HEK293 (cell line): ENCODE measurements at regions not wholly inside any gene's neighbourhood (a gene's known extent, or its start where the extent isn't known, plus 50 kb on each side); places are given as distances from the start of the nearest gene placed in this dataset.

Source experiments
- OVOL3 ChIP-seq: fragments of 450-650 bp; formaldehyde crosslinking; IDR thresholded peaks from 2 replicates; pipeline ENCODE4 v1.5.1; 2016; ENCODE audit warnings: missing biosample characterization, missing genetic modification characterization
- PRDM1 ChIP-seq: fragments of 450-650 bp; formaldehyde crosslinking; IDR thresholded peaks from 2 replicates; pipeline ENCODE4; 2016; ENCODE audit warnings: missing biosample characterization, missing genetic modification characterization
- REPIN1 ChIP-seq: fragments of 450-650 bp; formaldehyde crosslinking; IDR thresholded peaks from 2 replicates; pipeline ENCODE4 v1.5.1; 2017; ENCODE audit warnings: missing biosample characterization, missing genetic modification characterization, low read depth
- ZNF121 ChIP-seq: fragments of 450-650 bp; formaldehyde crosslinking; IDR thresholded peaks from 2 replicates; pipeline ENCODE4 v1.5.1; 2016; ENCODE audit warnings: missing biosample characterization, missing genetic modification characterization
- ZNF140 ChIP-seq: fragments of 450-650 bp; formaldehyde crosslinking; IDR thresholded peaks from 2 replicates; pipeline ENCODE4 v1.5.1; 2016; ENCODE audit warnings: missing biosample characterization, missing genetic modification characterization
- ZNF391 ChIP-seq: fragments of 450-650 bp; formaldehyde crosslinking; IDR thresholded peaks from 2 replicates; pipeline ENCODE4 v1.5.1; 2016; ENCODE audit warnings: low read depth, missing biosample characterization, missing genetic modification characterization, borderline replicate concordance
- ZNF768 ChIP-seq: fragments of 450-650 bp; formaldehyde crosslinking; IDR thresholded peaks from 2 replicates; pipeline ENCODE4 v1.5.1; 2018; ENCODE audit warnings: missing biosample characterization, mild to moderate bottlenecking, missing genetic modification characterization
- ZNF785 ChIP-seq: fragments of 450-650 bp; formaldehyde crosslinking; IDR thresholded peaks from 2 replicates; pipeline ENCODE4 v1.5.1; 2016; ENCODE audit warnings: missing biosample characterization, missing genetic modification characterization
- TF ChIP-seq, protein P1 (sequence below): fragments of 450-650 bp; formaldehyde crosslinking; IDR thresholded peaks from 2 replicates; pipeline ENCODE4 v1.5.1; 2016; ENCODE audit warnings: missing biosample characterization, missing genetic modification characterization
- TF ChIP-seq, protein P2 (sequence below): fragments of 450-650 bp; formaldehyde crosslinking; IDR thresholded peaks from 2 replicates; pipeline ENCODE4 v1.5.1; 2016; ENCODE audit warnings: missing biosample characterization, missing genetic modification characterization
- TF ChIP-seq, protein P3 (sequence below): sonication (generic); formaldehyde crosslinking; IDR thresholded peaks from 2 replicates; pipeline ENCODE4 v1.8.1; 2022; ENCODE audit warnings: mild to moderate bottlenecking, moderate library complexity, missing genetic modification reagents
- TF ChIP-seq, protein P4 (sequence below): fragments of 450-650 bp; formaldehyde crosslinking; IDR thresholded peaks from 2 replicates; pipeline ENCODE4 v1.5.1; 2016; ENCODE audit warnings: missing biosample characterization, missing genetic modification characterization
- TF ChIP-seq, protein P5 (sequence below): fragments of 450-650 bp; formaldehyde crosslinking; IDR thresholded peaks from 2 replicates; pipeline ENCODE4 v1.5.1; 2016; ENCODE audit warnings: missing biosample characterization, missing genetic modification characterization

DNA sequence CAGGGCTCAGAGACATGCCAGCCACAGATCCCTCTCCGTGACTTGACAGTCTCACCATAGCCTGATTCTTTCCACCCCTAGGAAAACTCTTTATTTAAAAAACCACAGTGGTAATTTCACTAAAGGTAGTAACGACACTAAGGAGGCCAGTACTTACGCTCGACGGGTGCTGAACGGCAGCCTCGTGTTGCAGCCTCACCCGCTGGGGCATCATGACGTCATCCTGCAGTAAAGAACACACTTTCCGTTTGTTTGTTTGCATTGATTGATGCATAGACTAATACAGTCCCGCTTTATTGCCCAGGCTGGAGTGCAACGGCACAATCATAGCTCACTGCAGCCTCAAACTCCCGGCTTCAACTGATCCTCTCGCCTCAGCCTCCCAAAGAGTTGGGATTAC is 65.1 kb upstream of the METRNL start:
- TF ChIP-seq, protein P1, sequence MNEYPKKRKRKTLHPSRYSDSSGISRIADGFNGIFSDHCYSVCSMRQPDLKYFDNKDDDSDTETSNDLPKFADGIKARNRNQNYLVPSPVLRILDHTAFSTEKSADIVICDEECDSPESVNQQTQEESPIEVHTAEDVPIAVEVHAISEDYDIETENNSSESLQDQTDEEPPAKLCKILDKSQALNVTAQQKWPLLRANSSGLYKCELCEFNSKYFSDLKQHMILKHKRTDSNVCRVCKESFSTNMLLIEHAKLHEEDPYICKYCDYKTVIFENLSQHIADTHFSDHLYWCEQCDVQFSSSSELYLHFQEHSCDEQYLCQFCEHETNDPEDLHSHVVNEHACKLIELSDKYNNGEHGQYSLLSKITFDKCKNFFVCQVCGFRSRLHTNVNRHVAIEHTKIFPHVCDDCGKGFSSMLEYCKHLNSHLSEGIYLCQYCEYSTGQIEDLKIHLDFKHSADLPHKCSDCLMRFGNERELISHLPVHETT (tag by site-specific recombination), result no peak
- TF ChIP-seq, protein P2, sequence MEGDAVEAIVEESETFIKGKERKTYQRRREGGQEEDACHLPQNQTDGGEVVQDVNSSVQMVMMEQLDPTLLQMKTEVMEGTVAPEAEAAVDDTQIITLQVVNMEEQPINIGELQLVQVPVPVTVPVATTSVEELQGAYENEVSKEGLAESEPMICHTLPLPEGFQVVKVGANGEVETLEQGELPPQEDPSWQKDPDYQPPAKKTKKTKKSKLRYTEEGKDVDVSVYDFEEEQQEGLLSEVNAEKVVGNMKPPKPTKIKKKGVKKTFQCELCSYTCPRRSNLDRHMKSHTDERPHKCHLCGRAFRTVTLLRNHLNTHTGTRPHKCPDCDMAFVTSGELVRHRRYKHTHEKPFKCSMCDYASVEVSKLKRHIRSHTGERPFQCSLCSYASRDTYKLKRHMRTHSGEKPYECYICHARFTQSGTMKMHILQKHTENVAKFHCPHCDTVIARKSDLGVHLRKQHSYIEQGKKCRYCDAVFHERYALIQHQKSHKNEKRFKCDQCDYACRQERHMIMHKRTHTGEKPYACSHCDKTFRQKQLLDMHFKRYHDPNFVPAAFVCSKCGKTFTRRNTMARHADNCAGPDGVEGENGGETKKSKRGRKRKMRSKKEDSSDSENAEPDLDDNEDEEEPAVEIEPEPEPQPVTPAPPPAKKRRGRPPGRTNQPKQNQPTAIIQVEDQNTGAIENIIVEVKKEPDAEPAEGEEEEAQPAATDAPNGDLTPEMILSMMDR (tag by site-specific recombination), result no peak
- TF ChIP-seq, protein P3, sequence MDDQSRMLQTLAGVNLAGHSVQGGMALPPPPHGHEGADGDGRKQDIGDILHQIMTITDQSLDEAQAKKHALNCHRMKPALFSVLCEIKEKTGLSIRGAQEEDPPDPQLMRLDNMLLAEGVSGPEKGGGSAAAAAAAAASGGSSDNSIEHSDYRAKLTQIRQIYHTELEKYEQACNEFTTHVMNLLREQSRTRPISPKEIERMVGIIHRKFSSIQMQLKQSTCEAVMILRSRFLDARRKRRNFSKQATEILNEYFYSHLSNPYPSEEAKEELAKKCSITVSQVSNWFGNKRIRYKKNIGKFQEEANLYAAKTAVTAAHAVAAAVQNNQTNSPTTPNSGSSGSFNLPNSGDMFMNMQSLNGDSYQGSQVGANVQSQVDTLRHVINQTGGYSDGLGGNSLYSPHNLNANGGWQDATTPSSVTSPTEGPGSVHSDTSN (CRISPR knock-in tag), result no peak
- no peak for TF ChIP-seq ZNF121 (tag by site-specific recombination)
- no peak for TF ChIP-seq REPIN1 (tag by site-specific recombination)
- TF ChIP-seq PRDM1 (tag by site-specific recombination), result no peak
- TF ChIP-seq ZNF785 (tag by site-specific recombination), result no peak
- TF ChIP-seq, protein P4, sequence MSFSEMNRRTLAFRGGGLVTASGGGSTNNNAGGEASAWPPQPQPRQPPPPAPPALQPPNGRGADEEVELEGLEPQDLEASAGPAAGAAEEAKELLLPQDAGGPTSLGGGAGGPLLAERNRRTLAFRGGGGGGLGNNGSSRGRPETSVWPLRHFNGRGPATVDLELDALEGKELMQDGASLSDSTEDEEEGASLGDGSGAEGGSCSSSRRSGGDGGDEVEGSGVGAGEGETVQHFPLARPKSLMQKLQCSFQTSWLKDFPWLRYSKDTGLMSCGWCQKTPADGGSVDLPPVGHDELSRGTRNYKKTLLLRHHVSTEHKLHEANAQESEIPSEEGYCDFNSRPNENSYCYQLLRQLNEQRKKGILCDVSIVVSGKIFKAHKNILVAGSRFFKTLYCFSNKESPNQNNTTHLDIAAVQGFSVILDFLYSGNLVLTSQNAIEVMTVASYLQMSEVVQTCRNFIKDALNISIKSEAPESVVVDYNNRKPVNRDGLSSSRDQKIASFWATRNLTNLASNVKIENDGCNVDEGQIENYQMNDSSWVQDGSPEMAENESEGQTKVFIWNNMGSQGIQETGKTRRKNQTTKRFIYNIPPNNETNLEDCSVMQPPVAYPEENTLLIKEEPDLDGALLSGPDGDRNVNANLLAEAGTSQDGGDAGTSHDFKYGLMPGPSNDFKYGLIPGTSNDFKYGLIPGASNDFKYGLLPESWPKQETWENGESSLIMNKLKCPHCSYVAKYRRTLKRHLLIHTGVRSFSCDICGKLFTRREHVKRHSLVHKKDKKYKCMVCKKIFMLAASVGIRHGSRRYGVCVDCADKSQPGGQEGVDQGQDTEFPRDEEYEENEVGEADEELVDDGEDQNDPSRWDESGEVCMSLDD (tag by site-specific recombination), result no peak
- TF ChIP-seq ZNF768 (tag by site-specific recombination), result no peak
- TF ChIP-seq OVOL3 (tag by site-specific recombination), result no peak
- no peak for TF ChIP-seq ZNF140 (tag by site-specific recombination)
- TF ChIP-seq, protein P5, sequence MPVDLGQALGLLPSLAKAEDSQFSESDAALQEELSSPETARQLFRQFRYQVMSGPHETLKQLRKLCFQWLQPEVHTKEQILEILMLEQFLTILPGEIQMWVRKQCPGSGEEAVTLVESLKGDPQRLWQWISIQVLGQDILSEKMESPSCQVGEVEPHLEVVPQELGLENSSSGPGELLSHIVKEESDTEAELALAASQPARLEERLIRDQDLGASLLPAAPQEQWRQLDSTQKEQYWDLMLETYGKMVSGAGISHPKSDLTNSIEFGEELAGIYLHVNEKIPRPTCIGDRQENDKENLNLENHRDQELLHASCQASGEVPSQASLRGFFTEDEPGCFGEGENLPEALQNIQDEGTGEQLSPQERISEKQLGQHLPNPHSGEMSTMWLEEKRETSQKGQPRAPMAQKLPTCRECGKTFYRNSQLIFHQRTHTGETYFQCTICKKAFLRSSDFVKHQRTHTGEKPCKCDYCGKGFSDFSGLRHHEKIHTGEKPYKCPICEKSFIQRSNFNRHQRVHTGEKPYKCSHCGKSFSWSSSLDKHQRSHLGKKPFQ, result no peak
- TF ChIP-seq ZNF391, result no peak
